ENCODE measurements at regions not wholly inside any gene's neighbourhood (a gene's known extent, or its start where the extent isn't known, plus 50 kb on each side); places are given as distances from the start of the nearest gene placed in this dataset.

DNA sequence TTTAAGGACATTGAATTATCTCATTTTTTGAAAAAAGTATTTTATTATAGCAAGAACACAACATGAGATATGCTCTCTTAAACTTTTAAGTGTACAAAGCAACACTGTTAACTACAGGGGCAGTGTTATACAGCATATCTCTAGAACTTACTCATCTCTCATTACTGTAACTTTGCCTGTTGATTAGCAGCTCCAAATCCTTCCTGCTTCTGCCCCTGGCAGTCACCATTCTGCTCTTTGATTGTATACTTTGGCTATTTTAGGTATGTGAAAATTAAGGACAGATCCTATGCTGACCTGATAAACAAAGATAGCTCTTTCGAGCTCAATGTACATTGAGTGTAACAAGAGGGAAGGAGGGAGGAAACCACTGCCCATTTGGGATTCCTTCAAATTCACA lies 1349.8 kb upstream of the GJE1 start:
- H4K20me1 ChIP-seq (ENCODE audit: low read depth, low read length) = no peaks in the 10 kb centered on the region
- no peaks in the 10 kb centered on the region for H3F3A ChIP-seq (ENCODE audit: insufficient read depth)
- no peak overlapping the region for H3K27ac ChIP-seq (ENCODE audit: low read depth, low read length)
- H3K79me2 ChIP-seq (ENCODE audit: insufficient read depth, low read length) = no peaks in the 10 kb centered on the region
- H2AFZ ChIP-seq (ENCODE audit: low read depth, low read length, severe bottlenecking) = peak overlapping the region; percentile 54
- no peaks in the 10 kb centered on the region for H3K36me3 ChIP-seq (ENCODE audit: low read length)
- TF ChIP-seq CTCF (IDR thresholded peaks at IDR 0.05; ENCODE audit: insufficient read depth, low read length, poor library complexity, severe bottlenecking) (no peak), EZH2phosphoT487 (conservative IDR thresholded peaks at IDR 0.05; ENCODE audit: low read length) (no peak)
- no peak overlapping the region for H3K9ac ChIP-seq (ENCODE audit: low read length)
- no peak overlapping the region for H3K4me3 ChIP-seq (ENCODE audit: insufficient read depth, low read length, poor library complexity, severe bottlenecking)
- H3K27me3 ChIP-seq (ENCODE audit: low read length) = no peaks in the 10 kb centered on the region
- H3K9me2 ChIP-seq (replicated peaks; ENCODE audit: insufficient read depth, low read length) = no peaks in the 10 kb centered on the region
- H3K4me2 ChIP-seq (ENCODE audit: low read depth, low read length, poor library complexity, severe bottlenecking) = no peak overlapping the region
- no peaks in the 10 kb centered on the region for H3K9me3 ChIP-seq (ENCODE audit: insufficient read depth, low read length)

GRCh38 chr6:140779991-140780596 lies 1352.6 kb upstream of the GJE1 start:
- H3K4me3 ChIP-seq (ENCODE audit: insufficient read depth, low read length, poor library complexity, severe bottlenecking) = no peak overlapping the region
- H3K9me3 ChIP-seq (ENCODE audit: insufficient read depth, low read length) = no peaks in the 10 kb centered on the region
- H3K36me3 ChIP-seq (ENCODE audit: low read length) = no peaks in the 10 kb centered on the region
- H3K4me2 ChIP-seq (ENCODE audit: low read depth, low read length, poor library complexity, severe bottlenecking) = no peak overlapping the region
- H3K79me2 ChIP-seq (ENCODE audit: insufficient read depth, low read length) = no peaks in the 10 kb centered on the region
- H3F3A ChIP-seq (ENCODE audit: insufficient read depth) = no peaks in the 10 kb centered on the region
- H3K27me3 ChIP-seq (ENCODE audit: low read length) = no peaks in the 10 kb centered on the region
- H3K27ac ChIP-seq (ENCODE audit: low read depth, low read length) = no peak overlapping the region
- TF ChIP-seq EZH2phosphoT487 (conservative IDR thresholded peaks at IDR 0.05; ENCODE audit: low read length) (no peak), CTCF (IDR thresholded peaks at IDR 0.05; ENCODE audit: insufficient read depth, low read length, poor library complexity, severe bottlenecking) (no peak)
- no peaks in the 10 kb centered on the region for H4K20me1 ChIP-seq (ENCODE audit: low read depth, low read length)
- no peak overlapping the region for H2AFZ ChIP-seq (ENCODE audit: low read depth, low read length, severe bottlenecking)
- H3K9me2 ChIP-seq (replicated peaks; ENCODE audit: insufficient read depth, low read length) = no peaks in the 10 kb centered on the region
- H3K9ac ChIP-seq (ENCODE audit: low read length) = no peak overlapping the region

- no peak for TF ChIP-seq EZH2phosphoT487 (conservative IDR thresholded peaks at IDR 0.05; ENCODE audit: low read length)
- no peak for TF ChIP-seq CTCF (IDR thresholded peaks at IDR 0.05; ENCODE audit: insufficient read depth, low read length, poor library complexity, severe bottlenecking)
- no peak overlapping the region for H2AFZ ChIP-seq (ENCODE audit: low read depth, low read length, severe bottlenecking)
- H4K20me1 ChIP-seq (ENCODE audit: low read depth, low read length) = no peaks in the 10 kb centered on the region
- H3F3A ChIP-seq (ENCODE audit: insufficient read depth) = no peaks in the 10 kb centered on the region
- no peak overlapping the region for H3K27ac ChIP-seq (ENCODE audit: low read depth, low read length)
- no peaks in the 10 kb centered on the region for H3K79me2 ChIP-seq (ENCODE audit: insufficient read depth, low read length)
- H3K4me3 ChIP-seq (ENCODE audit: insufficient read depth, low read length, poor library complexity, severe bottlenecking) = no peak overlapping the region
- H3K9me2 ChIP-seq (replicated peaks; ENCODE audit: insufficient read depth, low read length) = no peaks in the 10 kb centered on the region
- no peak overlapping the region for H3K9ac ChIP-seq (ENCODE audit: low read length)
- H3K9me3 ChIP-seq (ENCODE audit: insufficient read depth, low read length) = no peaks in the 10 kb centered on the region
- H3K27me3 ChIP-seq (ENCODE audit: low read length) = no peaks in the 10 kb centered on the region
- H3K4me2 ChIP-seq (ENCODE audit: low read depth, low read length, poor library complexity, severe bottlenecking) = no peak overlapping the region
- H3K36me3 ChIP-seq (ENCODE audit: low read length) = no peaks in the 10 kb centered on the region
Observed at GRCh38 chr6:140779341-140779740, 1353.4 kb upstream of the GJE1 start.
